SJCRH30 (cell line): ENCODE measurements at regions not wholly inside any gene's neighbourhood (a gene's known extent, or its start where the extent isn't known, plus 50 kb on each side); places are given as distances from the start of the nearest gene placed in this dataset.
"Not testable (repeated sequence)": the region's sequence is repeated elsewhere in the genome, so short reads cannot be mapped to it uniquely, and the experiment has no call there.

ENCODE experiments used
- DNase-seq, 2 experiments: peaks; one replicate each; pipeline ENCODE4 v3.0.0-alpha.2; 2015 to 2020
- H3K27ac ChIP-seq: fragments of 250-450 bp; sonication (Bioruptor Pico); 2 replicates; pipeline ENCODE4 v1.5.1; 2020; ENCODE audit warnings: mild to moderate bottlenecking, moderate library complexity
- H3K27me3 ChIP-seq: fragments of 250-450 bp; sonication (Bioruptor Pico); 2 replicates; pipeline ENCODE4 v1.5.1; 2020; ENCODE audit warnings: mild to moderate bottlenecking, moderate library complexity
- H3K36me3 ChIP-seq: fragments of 250-450 bp; sonication (Bioruptor Pico); 2 replicates; pipeline ENCODE4 v1.5.1; 2020; ENCODE audit warnings: mild to moderate bottlenecking, moderate library complexity
- H3K4me1 ChIP-seq: fragments of 250-450 bp; sonication (Bioruptor Pico); 2 replicates; pipeline ENCODE4 v1.5.1; 2020; ENCODE audit warnings: mild to moderate bottlenecking, moderate library complexity
- H3K4me3 ChIP-seq: fragments of 250-450 bp; sonication (Bioruptor Pico); 2 replicates; pipeline ENCODE4 v1.5.1; 2020; ENCODE audit warnings: mild to moderate bottlenecking, moderate library complexity
- H3K9me3 ChIP-seq: fragments of 250-450 bp; sonication (Bioruptor Pico); replicated peaks from 2 replicates; pipeline ENCODE4 v1.5.1; 2020; ENCODE audit warnings: mild to moderate bottlenecking, moderate library complexity

DNA sequence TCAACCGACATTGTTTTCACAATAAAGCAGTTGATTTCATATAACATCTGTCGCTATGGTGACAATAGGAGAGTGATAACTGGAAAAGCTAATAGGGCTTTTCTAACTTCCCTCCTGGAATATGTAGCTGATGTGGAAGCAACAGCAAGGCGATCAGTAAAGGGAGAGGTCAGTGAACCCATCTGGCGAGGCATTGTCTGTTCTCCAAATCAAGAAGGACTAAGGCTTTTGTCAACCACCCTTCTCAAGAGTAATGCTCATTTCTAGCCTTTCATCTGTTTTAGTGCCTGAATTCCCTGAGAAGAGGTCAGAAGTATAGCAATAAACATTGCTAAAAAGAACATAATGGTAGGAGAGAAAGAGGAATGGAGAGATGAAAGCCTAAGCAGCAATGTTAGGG is 201.3 kb downstream of the AKAP7 start:
- no peak overlapping the region for H3K27ac ChIP-seq
- no peak for DNase-seq
- H3K9me3 ChIP-seq, result no peaks in the 10 kb centered on the region
- no peaks in the 10 kb centered on the region for H3K27me3 ChIP-seq
- no peaks in the 10 kb centered on the region for H3K4me1 ChIP-seq
- H3K36me3 ChIP-seq, result no peaks in the 10 kb centered on the region
- no peak overlapping the region for H3K4me3 ChIP-seq

DNA sequence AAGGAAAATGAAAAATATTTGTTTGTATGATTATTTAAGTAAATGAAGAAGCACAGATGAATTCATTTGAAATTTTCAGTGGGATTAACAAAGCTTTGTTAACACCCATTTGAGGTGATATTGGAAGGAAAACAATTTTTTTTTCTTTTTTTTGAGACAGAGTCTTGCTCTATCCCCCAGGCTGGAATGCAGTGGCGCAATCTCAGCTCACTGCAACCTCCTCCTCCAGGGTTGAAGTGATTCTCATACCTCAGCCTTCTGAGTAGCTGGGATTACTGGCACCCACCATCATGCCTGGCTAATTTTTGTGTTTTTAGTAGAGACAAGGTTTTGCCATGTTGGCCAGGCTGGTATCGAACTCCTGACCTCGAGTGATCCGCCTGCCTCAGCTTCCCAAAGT is 211.6 kb downstream of the AKAP7 start:
- H3K27me3 ChIP-seq, DNase-seq: not testable (repeated sequence)

DNA sequence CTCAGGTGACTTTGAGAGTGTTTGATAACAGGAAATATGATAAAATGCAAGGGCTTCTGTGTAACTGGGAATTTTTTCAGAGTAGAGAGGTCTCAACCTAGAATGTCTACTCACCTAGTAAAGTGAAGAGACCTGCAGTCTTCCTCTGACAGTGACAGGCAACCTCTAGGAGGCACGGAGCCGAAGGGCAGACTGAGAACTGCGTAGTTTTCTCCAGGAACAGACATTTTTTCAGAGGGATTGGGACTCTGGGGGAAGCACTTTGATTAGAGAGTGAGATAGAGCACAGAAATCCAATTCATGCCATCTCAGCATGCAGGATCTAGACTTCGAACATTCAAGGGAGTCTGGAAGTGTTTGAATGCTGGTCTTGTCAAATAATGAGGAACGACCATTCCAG is 213.3 kb downstream of the AKAP7 start:
- Histone ChIP-seq H3K4me3 (no peak overlapping the region), H3K36me3 (no peaks in the 10 kb centered on the region), H3K27me3 (no peaks in the 10 kb centered on the region), H3K27ac (no peak overlapping the region), H3K9me3 (no peaks in the 10 kb centered on the region), H3K4me1 (no peaks in the 10 kb centered on the region)
- no peak for DNase-seq

More for the DNA sequence above, 211.6 kb downstream of the AKAP7 start:
- H3K9me3 ChIP-seq, H3K4me3 ChIP-seq, H3K27ac ChIP-seq, H3K36me3 ChIP-seq, H3K4me1 ChIP-seq: not testable (repeated sequence)

DNA sequence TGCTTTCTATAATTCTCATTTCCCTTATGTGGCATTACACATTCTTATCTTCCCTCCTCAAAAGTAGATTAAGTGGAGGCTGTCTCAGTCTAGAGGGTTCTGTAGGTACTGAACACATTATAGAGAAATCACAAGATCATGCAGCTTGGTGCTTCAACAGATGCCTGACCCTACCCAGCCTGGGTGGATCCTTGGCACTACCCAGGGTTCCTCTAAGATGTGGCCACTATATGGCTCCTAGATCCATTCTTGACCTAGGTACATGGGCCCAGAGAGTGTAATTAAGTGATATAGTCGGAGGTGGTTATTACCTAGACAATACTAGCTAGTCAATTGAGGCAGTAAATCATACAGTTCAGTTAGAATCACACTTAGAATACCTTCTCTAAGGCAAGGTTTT is 213.9 kb downstream of the AKAP7 start:
- Histone ChIP-seq H3K9me3 (no peaks in the 10 kb centered on the region), H3K27ac (no peak overlapping the region), H3K27me3 (no peaks in the 10 kb centered on the region), H3K36me3 (no peaks in the 10 kb centered on the region), H3K4me1 (no peaks in the 10 kb centered on the region), H3K4me3 (no peak overlapping the region)
- no peak for DNase-seq

DNA sequence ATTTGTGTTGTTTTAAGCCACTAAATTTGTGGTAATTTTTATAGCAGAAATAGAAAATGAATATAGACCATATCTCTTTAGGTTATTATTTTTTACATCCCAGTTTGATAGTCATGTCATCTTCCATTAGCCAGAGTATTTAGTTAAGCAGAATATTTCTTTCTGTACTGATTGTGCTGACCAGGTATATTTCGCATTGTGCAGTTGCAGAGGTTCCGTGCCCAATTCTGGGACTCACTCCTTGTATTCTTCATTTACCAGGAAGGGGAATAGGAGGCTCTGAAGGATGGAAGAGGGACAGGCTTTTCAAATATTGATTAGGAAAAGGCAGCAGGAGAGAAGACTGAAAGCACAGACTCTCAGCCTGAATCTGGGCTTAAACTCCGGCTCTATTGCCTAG is 217.8 kb downstream of the AKAP7 start:
- DNase-seq, result no peak
- Histone ChIP-seq H3K36me3 (no peaks in the 10 kb centered on the region), H3K27ac (no peak overlapping the region), H3K27me3 (no peaks in the 10 kb centered on the region), H3K4me3 (no peak overlapping the region), H3K4me1 (no peaks in the 10 kb centered on the region), H3K9me3 (no peaks in the 10 kb centered on the region)

DNA sequence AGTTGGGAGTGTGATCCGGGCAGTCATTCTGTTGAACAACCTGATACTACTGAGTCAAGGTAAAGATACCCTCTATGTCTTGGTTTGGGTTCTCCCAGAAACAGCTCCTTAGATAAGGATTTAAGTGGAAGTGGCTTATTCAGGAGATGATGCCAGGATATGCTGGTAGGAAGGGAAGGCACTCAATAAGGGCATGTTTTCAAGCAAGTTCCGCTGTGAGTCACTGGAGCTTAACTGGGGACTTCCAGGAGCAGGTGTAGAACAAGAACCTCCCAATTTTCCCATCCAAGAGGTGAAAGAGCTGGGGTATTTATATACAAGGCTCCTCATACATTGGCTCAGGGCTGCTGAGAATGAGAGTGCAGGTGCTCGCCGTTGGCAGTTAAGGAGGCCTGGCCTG is 218.6 kb downstream of the AKAP7 start:
- H3K4me1 ChIP-seq, result no peaks in the 10 kb centered on the region
- no peaks in the 10 kb centered on the region for H3K27me3 ChIP-seq
- no peak overlapping the region for H3K27ac ChIP-seq
- H3K9me3 ChIP-seq, result no peaks in the 10 kb centered on the region
- DNase-seq, result no peak
- no peaks in the 10 kb centered on the region for H3K36me3 ChIP-seq
- no peak overlapping the region for H3K4me3 ChIP-seq

DNA sequence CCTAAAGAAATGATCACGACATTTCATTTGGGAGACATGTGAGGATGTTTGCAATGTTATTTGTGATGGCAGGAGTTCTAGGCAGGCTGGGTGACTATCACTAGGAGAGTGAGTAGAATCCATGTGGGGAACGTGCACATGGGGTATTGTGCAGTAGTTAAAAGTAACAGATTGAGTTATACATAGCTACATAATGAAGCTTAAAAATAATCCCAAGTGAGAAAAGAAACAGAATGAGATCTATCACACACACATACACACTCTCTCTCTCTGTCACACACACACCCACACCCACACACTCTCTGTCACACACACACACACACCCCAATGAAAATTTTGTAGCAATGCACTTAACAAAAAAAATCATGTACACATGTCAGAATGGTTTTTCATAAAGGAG is 218.7 kb upstream of the ARG1 start:
- H3K27me3 ChIP-seq, result no peaks in the 10 kb centered on the region
- H3K27ac ChIP-seq, result no peak overlapping the region
- no peak overlapping the region for H3K4me3 ChIP-seq
- no peaks in the 10 kb centered on the region for H3K36me3 ChIP-seq
- no peak for DNase-seq
- no peaks in the 10 kb centered on the region for H3K4me1 ChIP-seq
- H3K9me3 ChIP-seq, result no peaks in the 10 kb centered on the region

DNA sequence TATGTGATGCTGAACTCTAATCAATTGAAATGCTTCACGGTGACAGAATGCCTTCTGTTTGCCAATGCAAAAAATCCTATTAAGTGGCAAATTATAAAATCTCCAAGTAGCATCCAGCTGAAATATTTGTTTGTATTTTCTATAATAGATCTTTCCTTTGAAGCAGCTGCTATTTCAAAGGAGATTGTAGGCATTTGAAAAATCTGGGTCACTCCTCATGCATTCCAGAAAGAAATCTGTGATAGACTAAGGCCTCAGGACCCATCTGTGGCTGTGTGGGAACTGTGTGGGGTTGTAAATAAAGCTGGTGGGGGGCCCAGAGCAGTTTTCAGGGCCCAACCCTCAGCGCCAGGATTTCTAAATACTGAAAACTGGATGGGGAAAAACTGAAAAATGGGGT is 216.9 kb upstream of the ARG1 start:
- DNase-seq, result no peak
- H3K4me3 ChIP-seq, result no peak overlapping the region

DNA sequence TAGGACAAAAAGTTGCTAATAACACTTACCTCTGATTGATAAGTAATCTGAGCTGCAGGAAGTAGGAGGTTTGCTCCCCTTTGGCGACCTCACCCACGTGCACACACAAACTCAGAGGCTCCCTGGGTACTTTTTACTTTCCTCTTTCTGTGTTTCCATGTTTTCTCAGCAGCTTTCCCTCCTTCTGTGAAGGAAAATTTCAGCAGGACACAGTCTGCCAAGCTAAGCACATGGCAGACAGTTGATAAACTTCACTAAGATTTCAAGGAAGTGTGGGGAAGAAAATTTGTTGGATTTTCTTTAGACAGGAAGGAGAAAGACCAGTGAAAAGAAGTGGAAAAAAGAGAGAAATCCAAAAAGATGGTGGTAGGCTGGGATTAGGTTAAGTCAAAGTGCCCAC is 215.5 kb upstream of the ARG1 start:
- no peaks in the 10 kb centered on the region for H3K9me3 ChIP-seq
- H3K27ac ChIP-seq, result no peak overlapping the region
- no peaks in the 10 kb centered on the region for H3K27me3 ChIP-seq
- no peak overlapping the region for H3K4me3 ChIP-seq
- DNase-seq, result no peak
- H3K36me3 ChIP-seq, result no peaks in the 10 kb centered on the region
- H3K4me1 ChIP-seq, result no peaks in the 10 kb centered on the region

More for the DNA sequence above, 216.9 kb upstream of the ARG1 start:
- no peak overlapping the region for H3K27ac ChIP-seq
- no peaks in the 10 kb centered on the region for H3K36me3 ChIP-seq
- H3K4me1 ChIP-seq, result no peaks in the 10 kb centered on the region
- H3K27me3 ChIP-seq, result no peaks in the 10 kb centered on the region
- H3K9me3 ChIP-seq, result no peaks in the 10 kb centered on the region

DNA sequence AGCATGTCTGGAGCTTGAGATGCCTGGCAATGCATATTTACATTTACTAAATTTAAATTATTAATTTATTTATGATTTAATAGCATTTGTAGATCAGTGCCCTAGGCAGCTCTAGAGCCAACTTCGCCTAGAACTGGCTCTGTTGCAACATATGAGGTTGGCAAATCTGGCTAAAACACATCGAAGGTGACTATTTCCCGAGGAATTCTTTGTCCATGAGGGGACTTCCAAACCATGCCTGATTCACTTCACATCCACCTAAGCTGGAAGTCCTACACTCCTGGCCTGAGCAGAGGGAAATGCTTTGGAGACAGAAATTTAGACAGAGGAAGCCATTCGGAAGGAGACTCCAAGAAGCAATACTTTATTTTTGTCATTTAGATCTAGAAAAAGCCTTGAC is 211.0 kb upstream of the ARG1 start:
- no peaks in the 10 kb centered on the region for H3K27me3 ChIP-seq
- no peak overlapping the region for H3K4me3 ChIP-seq
- H3K27ac ChIP-seq, result no peak overlapping the region
- no peaks in the 10 kb centered on the region for H3K4me1 ChIP-seq
- no peaks in the 10 kb centered on the region for H3K36me3 ChIP-seq
- DNase-seq, result no peak
- no peaks in the 10 kb centered on the region for H3K9me3 ChIP-seq

DNA sequence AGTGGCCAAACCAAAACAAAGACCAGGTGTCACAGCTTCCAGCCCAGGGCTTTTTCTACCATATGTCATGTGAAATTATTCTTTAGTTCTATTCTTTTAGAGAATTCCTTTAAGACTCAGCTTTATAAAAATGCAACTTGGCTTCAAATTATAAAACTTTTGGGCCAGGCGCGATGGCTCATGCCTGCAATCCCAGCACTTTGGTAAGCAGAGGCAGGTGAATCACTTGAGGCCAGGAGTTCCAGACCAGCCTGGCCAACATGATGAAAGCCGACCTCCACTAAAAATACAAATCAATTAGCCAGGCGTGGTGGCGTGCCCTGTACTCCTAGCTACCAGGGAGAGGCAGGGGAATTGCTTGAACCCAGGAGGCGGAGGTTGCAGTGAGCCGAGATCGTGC is 210.3 kb upstream of the ARG1 start:
- H3K27me3 ChIP-seq, result no peaks in the 10 kb centered on the region
- H3K36me3 ChIP-seq, result no peaks in the 10 kb centered on the region
- H3K4me1 ChIP-seq, result no peaks in the 10 kb centered on the region
- H3K4me3 ChIP-seq, result no peak overlapping the region
- no peaks in the 10 kb centered on the region for H3K9me3 ChIP-seq
- DNase-seq, result no peak
- no peak overlapping the region for H3K27ac ChIP-seq

DNA sequence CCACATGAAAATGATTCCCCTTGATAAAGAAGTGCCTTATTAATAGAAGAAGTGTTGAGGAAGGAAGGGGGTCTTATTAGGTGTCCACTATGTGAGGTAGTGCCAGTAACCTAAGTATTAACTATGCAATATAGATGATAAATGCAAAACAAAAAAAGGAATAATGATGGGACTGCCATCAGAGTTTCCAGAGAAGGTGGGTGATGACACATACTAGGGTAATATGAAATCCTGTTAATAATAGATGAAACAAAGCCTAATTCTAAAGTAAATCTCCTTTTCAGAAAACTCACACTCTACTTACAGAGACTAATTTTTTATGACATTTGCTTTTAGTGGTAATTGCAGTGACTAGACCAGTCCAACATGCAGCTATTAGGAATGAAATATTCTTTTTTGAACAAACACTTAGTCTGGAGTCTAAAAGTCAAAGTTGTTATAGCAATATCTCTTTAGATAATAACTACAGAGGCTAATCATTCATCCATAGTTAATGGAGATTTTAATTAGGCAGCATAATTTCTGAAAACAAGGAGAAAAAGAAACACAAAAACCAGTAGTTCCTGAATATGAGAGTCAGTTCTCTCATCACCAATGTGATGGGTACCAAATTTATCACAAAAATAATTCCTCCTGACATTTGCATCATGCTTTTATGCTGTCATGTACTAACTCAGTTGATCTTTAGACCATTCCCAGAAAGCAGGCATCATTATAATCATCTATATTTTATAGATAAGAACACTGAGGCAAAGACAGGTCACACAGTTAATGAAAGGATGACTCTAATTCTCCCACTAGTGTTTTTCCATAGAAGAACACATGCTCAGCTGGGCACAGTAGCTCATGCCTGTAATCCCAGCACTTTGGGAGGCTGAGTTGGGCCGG is 208.8 kb upstream of the ARG1 start:
- no peaks in the 10 kb centered on the region for H3K9me3 ChIP-seq

DNA sequence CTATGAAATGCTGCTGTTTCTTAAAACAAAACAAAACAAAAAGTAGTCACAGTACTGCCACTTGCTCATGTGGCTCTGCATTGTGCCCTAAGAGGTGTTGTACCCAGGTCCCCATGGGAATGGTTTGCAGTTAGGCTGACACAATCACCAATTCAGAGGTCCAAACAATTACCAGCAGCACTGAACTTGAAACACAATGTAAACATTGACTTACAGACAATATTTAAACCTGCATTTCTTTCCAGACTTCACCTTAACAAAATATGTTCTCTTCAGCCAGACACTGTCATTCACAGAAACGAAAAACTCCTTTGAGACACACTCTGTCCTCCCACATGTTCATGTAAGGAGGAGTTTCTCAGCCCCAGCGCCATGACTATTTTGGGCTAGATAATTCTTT is 206.8 kb upstream of the ARG1 start:
- Histone ChIP-seq H3K27me3 (no peaks in the 10 kb centered on the region), H3K36me3 (no peaks in the 10 kb centered on the region), H3K9me3 (no peaks in the 10 kb centered on the region), H3K4me3 (no peak overlapping the region), H3K4me1 (no peaks in the 10 kb centered on the region), H3K27ac (no peak overlapping the region)
- no peak for DNase-seq

More for the DNA sequence above, 208.8 kb upstream of the ARG1 start:
- H3K27me3 ChIP-seq, result no peaks in the 10 kb centered on the region
- no peaks in the 10 kb centered on the region for H3K36me3 ChIP-seq
- H3K4me3 ChIP-seq, result no peak overlapping the region
- H3K27ac ChIP-seq, result no peak overlapping the region
- DNase-seq, result no peak
- no peaks in the 10 kb centered on the region for H3K4me1 ChIP-seq

DNA sequence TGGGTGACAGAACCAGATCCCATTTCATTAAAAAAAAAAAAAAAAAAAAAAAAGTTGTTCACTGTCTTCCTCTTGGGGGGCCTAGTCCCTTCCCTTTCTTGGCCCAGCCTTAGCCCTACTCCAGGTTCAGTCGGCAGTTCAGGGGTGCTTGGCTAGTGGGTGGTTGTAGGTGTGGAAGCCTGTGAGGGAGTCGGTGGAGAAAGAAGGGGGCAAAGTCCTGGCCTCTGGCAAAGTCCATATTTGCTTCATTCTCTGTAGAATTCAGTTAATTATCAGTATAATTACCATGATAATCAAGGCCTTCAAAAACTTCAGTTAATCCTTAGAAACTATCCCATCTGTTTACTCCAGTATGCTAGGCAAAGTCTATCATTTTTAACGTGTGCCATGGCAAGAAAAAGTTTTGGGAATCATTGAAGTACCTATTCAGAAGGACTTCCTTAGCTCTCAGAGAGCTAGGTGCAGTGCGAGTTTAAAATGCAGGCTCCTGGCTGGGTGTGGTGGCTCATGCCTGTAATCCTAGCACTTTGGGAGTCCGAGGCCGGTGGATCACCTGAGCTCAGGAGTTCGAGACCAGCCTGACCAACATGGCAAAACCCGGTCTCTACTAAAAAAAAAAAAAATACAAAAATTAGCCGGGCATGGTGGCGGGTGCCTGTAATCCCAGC is 205.7 kb upstream of the ARG1 start:
- Histone ChIP-seq H3K36me3 (no peaks in the 10 kb centered on the region), H3K4me1 (no peaks in the 10 kb centered on the region), H3K27ac (no peak overlapping the region)

DNA sequence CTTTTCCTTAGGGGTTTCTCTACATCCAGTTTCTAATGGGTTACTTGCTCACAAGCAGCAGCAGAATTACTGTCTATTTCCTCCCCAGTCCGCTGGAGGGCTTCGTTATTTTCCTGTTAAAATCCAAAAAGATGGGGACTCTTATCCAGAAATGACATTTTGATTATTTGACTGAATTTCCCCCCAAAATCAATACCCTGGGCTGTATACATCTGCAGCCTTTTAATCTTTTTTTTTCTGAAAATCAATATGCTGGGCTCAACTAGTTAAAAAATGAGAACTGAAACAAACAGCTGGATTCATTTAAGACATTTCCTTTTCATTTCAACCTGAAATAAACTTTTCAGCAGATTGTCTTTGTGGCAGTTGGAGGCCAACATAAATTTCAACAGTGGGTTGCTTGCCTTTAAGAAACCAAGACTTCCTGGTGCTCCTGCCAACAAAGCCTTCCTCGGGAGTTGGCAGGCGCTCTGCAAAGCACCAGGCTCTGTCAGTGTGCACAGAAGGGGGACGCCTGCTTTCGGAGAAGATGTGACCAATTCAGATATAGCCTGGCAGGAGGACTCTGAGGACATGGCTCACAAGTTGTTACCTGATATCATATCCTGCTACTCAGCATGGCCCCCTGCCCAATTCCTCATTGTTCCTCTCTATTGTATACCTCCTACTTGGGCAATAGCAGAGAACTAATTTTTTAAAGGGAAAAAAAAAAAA is 204.7 kb upstream of the ARG1 start:
- Histone ChIP-seq H3K36me3 (no peaks in the 10 kb centered on the region), H3K27ac (no peak overlapping the region), H3K9me3 (no peaks in the 10 kb centered on the region), H3K4me1 (no peaks in the 10 kb centered on the region), H3K27me3 (no peaks in the 10 kb centered on the region), H3K4me3 (no peak overlapping the region)
- no peak for DNase-seq

More for the DNA sequence above, 205.7 kb upstream of the ARG1 start:
- no peaks in the 10 kb centered on the region for H3K27me3 ChIP-seq
- H3K4me3 ChIP-seq, result no peak overlapping the region
- no peak for DNase-seq
- H3K9me3 ChIP-seq, result no peaks in the 10 kb centered on the region
